ENCODE measurements at regions not wholly inside any gene's neighbourhood (a gene's known extent, or its start where the extent isn't known, plus 50 kb on each side); places are given as distances from the start of the nearest gene placed in this dataset.

GRCh38 chr17:79174193-79174765, 99.7 kb downstream of the ENGASE start:
- 89% methylated on average over 5 to 8 of the region's 10 CpGs for WGBS, 2 donors (ENCODE audit: low coverage in 1 of 2)
- Histone ChIP-seq H3K4me1 (no peaks in the 10 kb centered on the region), H3K4me3 (no peak overlapping the region), H3K27me3 (peaks cover 45% of the 10 kb centered on the region), H3K27ac (no peak overlapping the region), H3K36me3 (no peaks in the 10 kb centered on the region), H3K9me3 (no peaks in the 10 kb centered on the region)
- no peak for ATAC-seq
- TF ChIP-seq CTCF (IDR thresholded peaks at IDR 0.05) (no peak), POLR2AphosphoS5 (IDR thresholded peaks at IDR 0.05) (no peak), POLR2A (IDR thresholded peaks at IDR 0.05) (no peak), EP300 (IDR thresholded peaks at IDR 0.05) (no peak)

- no peaks in the 10 kb centered on the region for H3K36me3 ChIP-seq
- H3K9me3 ChIP-seq: no peaks in the 10 kb centered on the region
- WGBS, 2 donors (ENCODE audit: low coverage in 1 of 2): 25 to 31% methylated on average over 5 to 11 of the region's 13 CpGs
- no peak overlapping the region for H3K27ac ChIP-seq
- no peak for TF ChIP-seq POLR2AphosphoS5 (IDR thresholded peaks at IDR 0.05)
- TF ChIP-seq POLR2A (IDR thresholded peaks at IDR 0.05): no peak
- TF ChIP-seq EP300 (IDR thresholded peaks at IDR 0.05): no peak
- no peaks in the 10 kb centered on the region for H3K4me1 ChIP-seq
- no peak overlapping the region for H3K4me3 ChIP-seq
- H3K27me3 ChIP-seq: peaks cover 52% of the 10 kb centered on the region
- ATAC-seq: no peak
Observed at GRCh38 chr17:79171188-79171587, 96.6 kb downstream of the ENGASE start.

GRCh38 chr17:79169861-79170260, 95.2 kb downstream of the ENGASE start:
- Histone ChIP-seq H3K27ac (no peak overlapping the region), H3K9me3 (no peaks in the 10 kb centered on the region), H3K27me3 (peaks cover 57% of the 10 kb centered on the region), H3K4me1 (no peaks in the 10 kb centered on the region), H3K36me3 (no peaks in the 10 kb centered on the region), H3K4me3 (no peak overlapping the region)
- no peak for TF ChIP-seq CTCF (IDR thresholded peaks at IDR 0.05)
- no peak for TF ChIP-seq POLR2A (IDR thresholded peaks at IDR 0.05)
- TF ChIP-seq POLR2AphosphoS5 (IDR thresholded peaks at IDR 0.05): no peak
- TF ChIP-seq EP300 (IDR thresholded peaks at IDR 0.05): no peak
- WGBS, 2 donors (ENCODE audit: low coverage in 1 of 2): 66 to 79% methylated on average over 3 to 6 of the region's 6 CpGs
- ATAC-seq: no peak

- Histone ChIP-seq H3K36me3 (no peaks in the 10 kb centered on the region), H3K9me3 (no peaks in the 10 kb centered on the region), H3K4me1 (no peaks in the 10 kb centered on the region), H3K27me3 (peaks cover 61% of the 10 kb centered on the region), H3K4me3 (no peak overlapping the region), H3K27ac (no peak overlapping the region)
- 35% methylated on average over 2 of the region's 11 CpGs; no CpG with 5 or more reads in 1 of the 2 donors for WGBS, 2 donors (ENCODE audit: low coverage in 1 of 2)
- TF ChIP-seq POLR2A (IDR thresholded peaks at IDR 0.05) (no peak), EP300 (IDR thresholded peaks at IDR 0.05) (no peak), POLR2AphosphoS5 (IDR thresholded peaks at IDR 0.05) (no peak), CTCF (IDR thresholded peaks at IDR 0.05) (no peak)
- ATAC-seq: no peak
Observed at GRCh38 chr17:79169366-79169765, 94.7 kb downstream of the ENGASE start.

- ATAC-seq: no peak
- peaks cover 69% of the 10 kb centered on the region for H3K27me3 ChIP-seq
- H3K9me3 ChIP-seq: no peaks in the 10 kb centered on the region
- H3K4me1 ChIP-seq: no peaks in the 10 kb centered on the region
- no peak overlapping the region for H3K4me3 ChIP-seq
- 75% methylated on average over 2 of the region's 20 CpGs; no CpG with 5 or more reads in 1 of the 2 donors for whole genome bisulfite sequencing, 2 donors (ENCODE audit: low coverage in 1 of 2)
- no peaks in the 10 kb centered on the region for H3K36me3 ChIP-seq
- H3K27ac ChIP-seq: no peak overlapping the region
- TF ChIP-seq POLR2AphosphoS5 (IDR thresholded peaks at IDR 0.05) (no peak), POLR2A (IDR thresholded peaks at IDR 0.05) (no peak), CTCF (IDR thresholded peaks at IDR 0.05) (no peak), EP300 (IDR thresholded peaks at IDR 0.05) (no peak)
Observed at GRCh38 chr17:79168486-79169055, 93.9 kb downstream of the ENGASE start.
